ENCODE measurements at regions not wholly inside any gene's neighbourhood (a gene's known extent, or its start where the extent isn't known, plus 50 kb on each side); places are given as distances from the start of the nearest gene placed in this dataset.

- Histone ChIP-seq H3K23me2 (ENCODE audit: insufficient read length, low read depth, low read length, poor library complexity, severe bottlenecking) (no peaks in the 10 kb centered on the region), H4K8ac (replicated peaks; ENCODE audit: insufficient read length, low read depth, low read length) (no peak overlapping the region), H3K23ac (ENCODE audit: insufficient read length, low read depth, low read length) (no peak overlapping the region), H2BK120ac (ENCODE audit: low read depth, low read length, poor library complexity, severe bottlenecking) (no peak overlapping the region), H3K4ac (ENCODE audit: low read depth, low read length) (no peak overlapping the region), H4K91ac (ENCODE audit: insufficient read length, low read depth, low read length) (no peak overlapping the region), H3K14ac (ENCODE audit: insufficient read depth, low read length) (no peak overlapping the region), H4K5ac (ENCODE audit: insufficient read length, low read depth, low read length) (no peak overlapping the region), H2AFZ (ENCODE audit: low read length) (no peak overlapping the region), H3K27me3 (ENCODE audit: insufficient read depth, low read length) (no peaks in the 10 kb centered on the region), H2AK5ac (ENCODE audit: insufficient read length, low read length) (no peak overlapping the region), H3K9me3 (ENCODE audit: control insufficient read depth, low read depth, low read length) (no peaks in the 10 kb centered on the region), H2BK20ac (ENCODE audit: low read depth, low read length, poor library complexity, severe bottlenecking) (no peak overlapping the region), H3K18ac (ENCODE audit: insufficient read length, low read depth, low read length) (no peak overlapping the region), H3K4me2 (ENCODE audit: insufficient read depth, insufficient read length, low read length) (no peak overlapping the region), H2BK12ac (ENCODE audit: insufficient read length, low read depth, low read length) (no peak overlapping the region), H3K79me1 (ENCODE audit: insufficient read depth, low read depth, low read length, poor library complexity, severe bottlenecking) (no peaks in the 10 kb centered on the region), H2BK5ac (ENCODE audit: insufficient read length, low read length) (no peak overlapping the region), H3K79me2 (ENCODE audit: insufficient read depth, low read length) (no peaks in the 10 kb centered on the region), H3K4me1 (ENCODE audit: insufficient read depth, low read length) (no peaks in the 10 kb centered on the region), H3K9ac (ENCODE audit: extremely low read depth, insufficient read length, low read length) (no peak overlapping the region), H3K27ac (ENCODE audit: insufficient read length, low read depth, low read length) (no peak overlapping the region), H3T11ph (ENCODE audit: low read length) (no peak overlapping the region), H3K56ac (ENCODE audit: insufficient read length, low read depth, low read length) (no peak overlapping the region), H2BK15ac (ENCODE audit: low read depth, low read length) (no peak overlapping the region), H4K20me1 (ENCODE audit: control insufficient read depth, insufficient read depth, insufficient read length) (no peaks in the 10 kb centered on the region)
- H3K4me3 Mint-ChIP-seq, result no peak overlapping the region
- no peak for DNase-seq
- peaks cover 14 to 18% of the 10 kb centered on the region in 2 experiments for H3K4me1 Mint-ChIP-seq
- no peaks in the 10 kb centered on the region for H3K36me3 Mint-ChIP-seq (ENCODE audit: insufficient read depth in 1 of 3, low read depth in 3 of 3)
- H3K27me3 Mint-ChIP-seq (ENCODE audit: low read depth), result peaks cover 10% of the 10 kb centered on the region
- no peaks in the 10 kb centered on the region; a peak in 1 of 5 replicates for H3K9me3 Mint-ChIP-seq
- WGBS (ENCODE audit: extremely low coverage, insufficient read length, low lambda C conversion rate), result no CpG with 5 or more reads among the region's 5 CpGs
- no peak overlapping the region; a peak in 1 of 7 replicates for H3K27ac Mint-ChIP-seq
- no peak for TF ChIP-seq CTCF (conservative IDR thresholded peaks at IDR 0.05)
Measured at GRCh38 chr2:111522231-111522768, 361.7 kb downstream of the ANAPC1 start.

Data from H9 (cell line).